OCI-LY3 (cell line): ENCODE measurements at regions not wholly inside any gene's neighbourhood (a gene's known extent, or its start where the extent isn't known, plus 50 kb on each side); places are given as distances from the start of the nearest gene placed in this dataset.
"Not testable (repeated sequence)": the region's sequence is repeated elsewhere in the genome, so short reads cannot be mapped to it uniquely, and the experiment has no call there.

Source experiments
- CTCF ChIP-seq: fragments of 200-600, 300-600 bp; sonication (generic); IDR thresholded peaks from 2 replicates; pipeline ENCODE4 v1.5.1; 2014; ENCODE audit warnings: antibody characterized with exemption, low read length, low read depth
- EZH2phosphoT487 ChIP-seq: fragments of 200-600 bp; shearing (Covaris generic); IDR thresholded peaks from 2 replicates; pipeline ENCODE4 v1.6.1; 2018; ENCODE audit warnings: antibody characterized with exemption, mixed run types, low read depth

GRCh38 chr2:89895629-89896028 is 1204.2 kb downstream of the RPIA start:
- not testable (repeated sequence) for TF ChIP-seq CTCF, EZH2phosphoT487
